IMR-90 (cell line): ENCODE measurements at regions not wholly inside any gene's neighbourhood (a gene's known extent, or its start where the extent isn't known, plus 50 kb on each side); places are given as distances from the start of the nearest gene placed in this dataset.

Experiments used
- ATAC-seq: fragments of 200-7000 bp; cut with Tn5 transposase; 2 replicates; pipeline ENCODE4 v1.9.1; 2020; ENCODE audit warnings: low read depth, mild to moderate bottlenecking, moderate library complexity
- BruUV-seq: library from RNA; stranded (reverse); fragments of 400-500 nt; replicated peaks from 2 replicates; lab custom pipeline; 2021; lab: Mats Ljungman, UMichigan
- CTCF ChIA-PET: fragments of 300-600 bp; formaldehyde crosslinking; extraction: SDS; loops from one replicate; lab custom pipeline; 2021; ENCODE audit warnings: antibody characterized with exemption; lab: Yijun Ruan, JAX
- POLR2A ChIA-PET: fragments of 300-600 bp; sonication (Branson Sonifier 250); formaldehyde crosslinking; loops from one replicate; lab custom pipeline; 2022; ENCODE audit warnings: antibody characterized with exemption; ENCODE audit not compliant: unreplicated experiment; lab: Charles Lee
- DNase-seq: peaks from one replicate; pipeline ENCODE4 v3.0.0; 2013
- H2AFZ ChIP-seq: replicated peaks from 2 replicates; pipeline ENCODE3; 2013; ENCODE audit warnings: low read length, mild to moderate bottlenecking; ENCODE audit not compliant: poor library complexity
- H2AK5ac ChIP-seq: 2 replicates; pipeline ENCODE4 v1.6.1; 2013; ENCODE audit warnings: low read depth, low read length, inconsistent platforms
- H2AK9ac ChIP-seq: replicated peaks from 2 replicates; pipeline ENCODE3; 2013; ENCODE audit warnings: mild to moderate bottlenecking, low read depth, low read length, moderate library complexity; ENCODE audit not compliant: poor library complexity
- H2BK120ac ChIP-seq: 2 replicates; pipeline ENCODE4 v1.6.1; 2013; ENCODE audit warnings: low read depth, low read length, inconsistent platforms
- H2BK15ac ChIP-seq: 3 replicates; pipeline ENCODE4 v1.6.1; 2013; ENCODE audit warnings: low read depth, low read length, inconsistent platforms
- H2BK20ac ChIP-seq: 2 replicates; pipeline ENCODE4 v1.6.1; 2013; ENCODE audit warnings: low read depth, mild to moderate bottlenecking, inconsistent platforms, low read length, moderate library complexity
- H2BK5ac ChIP-seq: 2 replicates; pipeline ENCODE4 v1.6.1; 2013; ENCODE audit warnings: mild to moderate bottlenecking, low read depth, low read length, inconsistent platforms; ENCODE audit not compliant: poor library complexity, severe bottlenecking
- H3K14ac ChIP-seq: replicated peaks from 2 replicates; pipeline ENCODE4 v1.6.1; 2013; ENCODE audit warnings: low read depth, low read length, inconsistent platforms
- H3K18ac ChIP-seq: 2 replicates; pipeline ENCODE4 v1.6.1; 2013; ENCODE audit warnings: low read depth, low read length, control low read depth
- H3K23ac ChIP-seq: 2 replicates; pipeline ENCODE4 v1.6.1; 2013; ENCODE audit warnings: low read depth, low read length, inconsistent platforms
- H3K27ac ChIP-seq: 2 replicates; pipeline ENCODE4 v1.5.1; 2013; ENCODE audit warnings: mild to moderate bottlenecking, control low read depth, low read length; ENCODE audit not compliant: insufficient read depth
- H3K27me3 ChIP-seq: 2 replicates; pipeline ENCODE4 v1.6.1; 2013; ENCODE audit warnings: low read length; ENCODE audit not compliant: control insufficient read depth, insufficient read depth
- H3K36me3 ChIP-seq: 2 replicates; pipeline ENCODE4 v1.6.1; 2013; ENCODE audit warnings: low read length, mixed read lengths; ENCODE audit not compliant: control insufficient read depth, insufficient read depth
- H3K4ac ChIP-seq: 2 replicates; pipeline ENCODE4 v1.6.1; 2013; ENCODE audit warnings: low read depth, low read length, inconsistent platforms
- H3K4me1 ChIP-seq: 2 replicates; pipeline ENCODE4 v1.6.1; 2013; ENCODE audit warnings: low read length, mixed read lengths; ENCODE audit not compliant: control insufficient read depth, insufficient read depth
- H3K4me2 ChIP-seq: 2 replicates; pipeline ENCODE4 v1.6.1; 2013; ENCODE audit warnings: low read depth, mild to moderate bottlenecking, control low read depth, low read length, moderate library complexity
- H3K4me3 ChIP-seq: 2 replicates; pipeline ENCODE4 v1.5.1; 2013; ENCODE audit warnings: low read depth, mild to moderate bottlenecking, control low read depth, low read length, moderate library complexity; ENCODE audit not compliant: insufficient read depth
- H3K56ac ChIP-seq: 2 replicates; pipeline ENCODE4 v1.6.1; 2013; ENCODE audit warnings: low read length, inconsistent platforms; ENCODE audit not compliant: insufficient read depth; ENCODE audit errors: extremely low read depth
- H3K79me1 ChIP-seq, 2 experiments: 2 replicates each; pipeline ENCODE4 v1.6.1; 2013; ENCODE audit warnings: low read length in 2 of 2, inconsistent platforms in 1 of 2, low read depth in 1 of 2
- H3K9ac ChIP-seq: 2 replicates; pipeline ENCODE4 v1.6.1; 2013; ENCODE audit warnings: low read depth, low read length, control low read depth
- H3K9me1 ChIP-seq: 2 replicates; pipeline ENCODE4 v1.6.1; 2013; ENCODE audit warnings: low read length, inconsistent platforms; ENCODE audit not compliant: insufficient read depth
- H3K9me3 ChIP-seq: 2 replicates; pipeline ENCODE4 v1.6.1; 2013; ENCODE audit warnings: low read length; ENCODE audit not compliant: control insufficient read depth, insufficient read depth
- H4K20me1 ChIP-seq: 2 replicates; pipeline ENCODE4 v1.6.1; 2013; ENCODE audit warnings: low read length, inconsistent platforms; ENCODE audit not compliant: insufficient read depth
- H4K5ac ChIP-seq: 2 replicates; pipeline ENCODE4 v1.6.1; 2013; ENCODE audit warnings: mild to moderate bottlenecking, low read depth, low read length, control low read depth
- H4K8ac ChIP-seq, 2 experiments: 2 replicates each; pipeline ENCODE4 v1.6.1; 2013; ENCODE audit warnings: low read depth in 2 of 2, low read length in 2 of 2, control low read depth in 1 of 2, inconsistent platforms in 1 of 2
- H4K91ac ChIP-seq: 2 replicates; pipeline ENCODE4 v1.6.1; 2013; ENCODE audit warnings: low read depth, low read length, inconsistent platforms; ENCODE audit not compliant: insufficient read depth
- BHLHE40 ChIP-seq: fragments of 150-350 bp; IDR thresholded peaks from 2 replicates; pipeline ENCODE4 v1.6.1; 2016; ENCODE audit warnings: mild to moderate bottlenecking, low read depth, low read length
- CHD1 ChIP-seq: IDR thresholded peaks from 2 replicates; pipeline ENCODE4 v1.6.1; 2012; ENCODE audit warnings: low read depth, low read length, improper control_type of control experiment
- CTCF ChIP-seq: conservative IDR thresholded peaks from 2 replicates; pipeline ENCODE4 v1.5.1; 2012; ENCODE audit warnings: mild to moderate bottlenecking, low read depth, low read length, improper control_type of control experiment
- ELK1 ChIP-seq: fragments of 150-350 bp; IDR thresholded peaks from 2 replicates; pipeline ENCODE4 v1.6.1; 2016; ENCODE audit warnings: low read depth, mild to moderate bottlenecking, low read length, moderate library complexity, borderline replicate concordance
- MAZ ChIP-seq: IDR thresholded peaks from 2 replicates; pipeline ENCODE4 v1.6.1; 2012; ENCODE audit warnings: low read depth, mild to moderate bottlenecking, low read length, improper control_type of control experiment, moderate library complexity, borderline replicate concordance
- MXI1 ChIP-seq: IDR thresholded peaks from 2 replicates; pipeline ENCODE4 v1.6.1; 2012; ENCODE audit warnings: low read depth, mild to moderate bottlenecking, low read length, moderate library complexity, borderline replicate concordance
- NFE2L2 ChIP-seq: fragments of 150-350 bp; IDR thresholded peaks from 2 replicates; pipeline ENCODE4 v1.6.1; 2016; ENCODE audit warnings: low read depth, mild to moderate bottlenecking, low read length
- POLR2A ChIP-seq: IDR thresholded peaks from 2 replicates; pipeline ENCODE4 v1.6.1; 2012; ENCODE audit warnings: mild to moderate bottlenecking, low read depth, low read length
- RAD21 ChIP-seq: IDR thresholded peaks from 2 replicates; pipeline ENCODE4 v1.6.1; 2012; ENCODE audit warnings: low read length, improper control_type of control experiment
- USF2 ChIP-seq: fragments of 150-350 bp; IDR thresholded peaks from 2 replicates; pipeline ENCODE4 v1.6.1; 2017; ENCODE audit warnings: mild to moderate bottlenecking, antibody characterized with exemption, low read length, low read depth
- WGBS, 2 experiments: methylation state at CpG; one replicate each; pipeline versions ENCODE4 v1.1.5 to v1.1.7; 2013; ENCODE audit warnings: missing lambda C conversion rate in 2 of 2; ENCODE audit not compliant: insufficient read length in 1 of 2; ENCODE audit errors: extremely low coverage in 2 of 2; 5-methylcytosine and 5-hydroxymethylcytosine counted together
- dilution Hi-C: fragments of 300-500 bp; cut with HindIII; formaldehyde crosslinking; loops from one replicate; pipeline ENCODE4 v1.14.3; 2018; ENCODE audit warnings: low sequenced_read_pairs; ENCODE audit not compliant: unreplicated experiment
- in situ Hi-C: fragments of 300-500 bp; cut with MboI; formaldehyde crosslinking; loops from 3 replicates; pipeline ENCODE4 v1.14.3; 2019; ENCODE audit warnings: low sequenced_read_pairs, inconsistent platforms, mixed read lengths
- intact Hi-C: fragments of 100-400 bp; cut with micrococcal nuclease; formaldehyde crosslinking; loops from 2 replicates; pipeline ENCODE4 v1.10.0; 2022

GRCh38 chr2:238719641-238720040 lies 128.2 kb upstream of the TWIST2 start:
- H3K9me3 ChIP-seq = no peaks in the 10 kb centered on the region; the same call in 1 of the 2 replicates
- intact Hi-C loops (loop anchor here (10.0 kb wide), 3 partner anchors 255 to 345 kb away; no protein-coding TSS in a partner anchor), in situ Hi-C loops (no loop called here), dilution Hi-C loops (no loop called here)
- H3K4me2 ChIP-seq = no peak overlapping the region
- no peak overlapping the region for H2AK5ac ChIP-seq
- H2BK120ac ChIP-seq = no peak overlapping the region
- H3K9ac ChIP-seq = no peak overlapping the region
- no peak overlapping the region for H3K4ac ChIP-seq
- no TSS peak for BruUV-seq
- H3K14ac ChIP-seq = no peak overlapping the region
- no peak for ATAC-seq
- H3K56ac ChIP-seq = no peak overlapping the region
- H4K20me1 ChIP-seq = no peaks in the 10 kb centered on the region
- CTCF ChIA-PET = no interaction called here
- no peak overlapping the region for H2BK5ac ChIP-seq
- H4K5ac ChIP-seq = no peak overlapping the region
- no peak for TF ChIP-seq CTCF
- TF ChIP-seq USF2 = no peak
- no peak for TF ChIP-seq ELK1
- TF ChIP-seq MAZ = no peak
- TF ChIP-seq NFE2L2 = no peak
- no peak for TF ChIP-seq BHLHE40
- TF ChIP-seq RAD21 = no peak
- no peak for TF ChIP-seq POLR2A
- TF ChIP-seq CHD1 = no peak
- TF ChIP-seq MXI1 = no peak
- H3K36me3 ChIP-seq = no peaks in the 10 kb centered on the region
- H2AK9ac ChIP-seq = no peak overlapping the region
- H3K27me3 ChIP-seq = peaks cover 11% of the 10 kb centered on the region
- H3K9me1 ChIP-seq = no peaks in the 10 kb centered on the region
- H3K18ac ChIP-seq = no peak overlapping the region
- no peak overlapping the region for H2BK15ac ChIP-seq
- no peak overlapping the region for H3K23ac ChIP-seq
- H4K91ac ChIP-seq = no peak overlapping the region
- no peak overlapping the region for H2BK20ac ChIP-seq
- POLR2A ChIA-PET = no interaction called here
- no peaks in the 10 kb centered on the region for H3K4me1 ChIP-seq
- no peak for DNase-seq
- WGBS, 2 experiments = 85% methylated on average over 4 of the region's 10 CpGs; no CpG with 5 or more reads in 1 of the 2 experiments
- H3K27ac ChIP-seq = no peak overlapping the region
- H4K8ac ChIP-seq = no peak overlapping the region
- no peak overlapping the region for H3K4me3 ChIP-seq
- H3K79me1 ChIP-seq = no peaks in the 10 kb centered on the region
- no peak overlapping the region for H2AFZ ChIP-seq
